GM12873 (cell line): ENCODE measurements at regions not wholly inside any gene's neighbourhood (a gene's known extent, or its start where the extent isn't known, plus 50 kb on each side); places are given as distances from the start of the nearest gene placed in this dataset.

Source experiments
- TF ChIP-seq, protein P1 (sequence below): IDR thresholded peaks from 2 replicates; pipeline ENCODE4 v1.5.1; 2012; ENCODE audit warnings: low read depth, mild to moderate bottlenecking, moderate library complexity, low read length, control low read depth; ENCODE audit not compliant: insufficient read depth; ENCODE audit errors: missing control alignments

DNA sequence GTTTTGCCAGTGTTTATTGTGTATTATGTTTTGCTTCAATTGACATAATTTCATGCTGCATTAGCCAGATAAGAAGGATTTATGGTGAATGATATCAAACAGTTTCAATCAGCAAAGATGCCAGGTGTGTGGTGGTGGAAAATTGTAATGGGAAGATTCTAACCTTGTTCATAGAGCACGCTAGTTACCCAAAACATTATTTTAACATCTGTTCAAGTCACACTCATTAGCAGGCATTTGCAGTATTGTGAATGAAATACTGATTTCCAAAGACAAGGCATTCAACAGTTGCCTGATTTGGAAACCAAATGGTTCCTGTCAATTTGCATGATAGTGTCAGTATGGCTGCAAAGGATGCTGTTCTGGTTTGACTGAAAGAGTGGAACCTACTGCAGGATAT is 129.7 kb downstream of the EPC1 start:
- TF ChIP-seq, protein P1, sequence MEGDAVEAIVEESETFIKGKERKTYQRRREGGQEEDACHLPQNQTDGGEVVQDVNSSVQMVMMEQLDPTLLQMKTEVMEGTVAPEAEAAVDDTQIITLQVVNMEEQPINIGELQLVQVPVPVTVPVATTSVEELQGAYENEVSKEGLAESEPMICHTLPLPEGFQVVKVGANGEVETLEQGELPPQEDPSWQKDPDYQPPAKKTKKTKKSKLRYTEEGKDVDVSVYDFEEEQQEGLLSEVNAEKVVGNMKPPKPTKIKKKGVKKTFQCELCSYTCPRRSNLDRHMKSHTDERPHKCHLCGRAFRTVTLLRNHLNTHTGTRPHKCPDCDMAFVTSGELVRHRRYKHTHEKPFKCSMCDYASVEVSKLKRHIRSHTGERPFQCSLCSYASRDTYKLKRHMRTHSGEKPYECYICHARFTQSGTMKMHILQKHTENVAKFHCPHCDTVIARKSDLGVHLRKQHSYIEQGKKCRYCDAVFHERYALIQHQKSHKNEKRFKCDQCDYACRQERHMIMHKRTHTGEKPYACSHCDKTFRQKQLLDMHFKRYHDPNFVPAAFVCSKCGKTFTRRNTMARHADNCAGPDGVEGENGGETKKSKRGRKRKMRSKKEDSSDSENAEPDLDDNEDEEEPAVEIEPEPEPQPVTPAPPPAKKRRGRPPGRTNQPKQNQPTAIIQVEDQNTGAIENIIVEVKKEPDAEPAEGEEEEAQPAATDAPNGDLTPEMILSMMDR, result no peak

DNA sequence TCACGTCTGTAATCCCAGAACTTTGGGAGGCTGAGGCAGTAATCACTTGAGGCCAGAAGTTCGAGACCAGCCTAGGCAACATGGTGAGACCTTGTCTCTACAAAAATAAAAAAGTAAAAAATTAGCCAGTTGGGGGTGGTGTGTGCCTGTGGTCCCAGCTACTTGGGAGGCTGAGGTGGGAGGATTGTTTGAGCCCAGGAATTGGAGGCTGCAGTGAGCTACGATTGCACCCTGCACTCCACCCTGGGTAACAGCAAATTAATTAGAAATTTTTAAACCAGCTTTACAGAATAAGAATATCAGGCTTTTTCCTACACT is 136.0 kb downstream of the EPC1 start:
- TF ChIP-seq, protein P1, result no peak

DNA sequence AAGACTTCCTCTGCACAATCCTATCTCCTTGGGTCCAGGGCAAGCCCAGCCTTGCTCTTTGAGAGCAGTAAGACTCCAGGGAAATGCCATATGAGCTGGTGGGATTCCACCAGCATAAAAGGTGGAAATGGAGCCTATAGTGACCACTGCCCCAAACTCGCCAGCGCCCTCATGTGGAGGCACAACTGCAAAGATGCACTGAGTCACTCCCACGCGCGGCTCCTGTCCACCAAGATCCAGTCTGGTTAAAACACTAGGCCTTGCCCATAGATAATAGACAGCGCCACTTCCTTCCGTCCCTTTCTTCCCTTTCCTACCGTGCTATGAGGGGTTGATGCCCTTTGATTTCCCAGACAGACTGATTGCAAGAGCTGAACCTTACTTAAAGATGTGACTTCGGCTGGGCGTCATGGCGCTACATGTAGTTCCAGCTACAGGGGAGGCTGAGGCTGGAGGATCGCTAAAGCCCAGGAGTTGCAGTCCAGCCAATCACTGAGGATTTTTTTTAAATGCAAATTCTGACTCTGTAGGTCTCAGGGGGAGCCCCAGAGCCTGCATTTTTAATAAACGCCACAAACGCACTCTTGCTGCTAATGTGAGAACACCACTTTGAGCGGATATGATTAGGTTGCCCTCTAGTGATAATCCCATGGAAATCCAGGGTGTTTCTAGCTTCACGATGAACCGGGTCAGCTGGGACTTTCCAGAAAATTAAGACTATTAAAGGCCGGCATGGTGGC is 136.5 kb downstream of the EPC1 start:
- TF ChIP-seq, protein P1, result peak; percentile 41

GRCh38 chr10:32207544-32207943 is 139.4 kb downstream of the EPC1 start:
- TF ChIP-seq, protein P1, result peak; percentile 81

DNA sequence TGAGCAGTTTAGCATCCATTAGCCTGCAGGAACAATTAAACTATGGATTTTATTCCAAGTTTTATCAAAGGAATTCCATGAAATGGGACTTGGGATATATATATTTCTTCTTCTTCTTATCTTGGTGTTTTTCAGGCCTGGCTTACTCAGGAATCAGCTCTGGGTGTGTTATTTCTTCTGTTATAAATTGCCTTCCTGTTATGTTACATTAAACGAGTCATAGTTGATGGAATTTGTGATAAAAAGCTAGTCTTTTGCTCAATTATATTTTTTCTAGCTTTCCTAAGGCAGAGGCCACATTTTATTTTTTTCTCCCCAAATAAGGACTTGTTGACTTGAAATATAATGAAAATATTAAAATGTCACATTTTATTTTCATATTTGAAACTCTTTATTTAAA is 141.3 kb downstream of the EPC1 start:
- TF ChIP-seq, protein P1, result no peak

GRCh38 chr10:32204606-32205005 is 142.4 kb downstream of the EPC1 start:
- TF ChIP-seq, protein P1, result no peak

- TF ChIP-seq, protein P1, result no peak
These were observed 143.6 kb upstream of the KIF5B start for GRCh38 chr10:32199714-32200394.
